ENCODE measurements at regions not wholly inside any gene's neighbourhood (a gene's known extent, or its start where the extent isn't known, plus 50 kb on each side); places are given as distances from the start of the nearest gene placed in this dataset.

GRCh38 chr5:173740400-173740799 is 124.0 kb upstream of the BOD1 start:
- H3K4ac ChIP-seq (replicated peaks; ENCODE audit: insufficient read length, low read depth, low read length), result no peak overlapping the region
- no peak overlapping the region for H3K23ac ChIP-seq (ENCODE audit: insufficient read length)
- H2AK5ac ChIP-seq (ENCODE audit: low read depth, low read length), result no peak overlapping the region
- H3K36me3 ChIP-seq (ENCODE audit: control insufficient read depth in 2 of 4, insufficient read depth in 4 of 4, low read length in 3 of 4), result no peaks in the 10 kb centered on the region
- H3K4me1 ChIP-seq (replicated peaks in 1 of 4; ENCODE audit: control insufficient read depth in 3 of 4, insufficient read depth in 4 of 4, low read length in 3 of 4), result peaks cover 0 to 10% (median 7%) of the 10 kb centered on the region in 4 experiments; a peak in 5 of 7 replicates
- DNase-seq (ENCODE audit: low read depth in 1 of 2, low spot score in 2 of 2) (no peak), FAIRE-seq (no peak)
- no peak overlapping the region for H3K9ac ChIP-seq (replicated peaks in 1 of 4; ENCODE audit: extremely low read depth in 1 of 4, low read depth in 3 of 4, low read length in 3 of 4)
- no peak overlapping the region for H3K56ac ChIP-seq (replicated peaks; ENCODE audit: insufficient read length, low read depth, low read length)
- H2BK12ac ChIP-seq (ENCODE audit: low read depth, low read length), result no peak overlapping the region
- no peak for TF ChIP-seq SP4 (IDR thresholded peaks at IDR 0.05; ENCODE audit: low read length)
- TF ChIP-seq TAF1 (IDR thresholded peaks at IDR 0.05; ENCODE audit: low read depth, low read length), result no peak
- TF ChIP-seq JUND (IDR thresholded peaks at IDR 0.05; ENCODE audit: low read length), result no peak
- no peaks in the 10 kb centered on the region for H3K79me1 ChIP-seq (ENCODE audit: low read depth, low read length)
- H3K79me2 ChIP-seq (ENCODE audit: control insufficient read depth in 1 of 2, insufficient read depth in 2 of 2, low read length in 2 of 2), result no peaks in the 10 kb centered on the region
- no peak overlapping the region for H3K14ac ChIP-seq (ENCODE audit: insufficient read length)
- no peak overlapping the region for H2BK120ac ChIP-seq (replicated peaks; ENCODE audit: low read depth, low read length)
- no peak overlapping the region for H4K91ac ChIP-seq (replicated peaks; ENCODE audit: insufficient read length, low read length)
- no peak overlapping the region for H4K8ac ChIP-seq (ENCODE audit: extremely low read depth, insufficient read depth, low read length)
- ChIA-PET POLR2A (ENCODE audit: partially characterized antibody) (no interaction called here), CTCF (ENCODE audit: partially characterized antibody) (interaction anchor here (1.2 kb wide), 1 partner anchor 107 kb away, joined by 3 read pairs; no protein-coding TSS in a partner anchor)
- no peak overlapping the region for H3K18ac ChIP-seq (ENCODE audit: extremely low read depth, low read length)
- no peak overlapping the region for H2BK15ac ChIP-seq (ENCODE audit: low read length)
- no peaks in the 10 kb centered on the region for H3K23me2 ChIP-seq (ENCODE audit: low read depth, low read length)
- 95% methylated on average over 10 of the region's 10 CpGs; no CpG with 5 or more reads in 1 of the 2 experiments for WGBS, 2 experiments (ENCODE audit: extremely low coverage in 1 of 2, insufficient coverage in 1 of 2, insufficient read length in 1 of 2, insufficient replicate concordance in 2 of 2, low coverage in 1 of 2, low lambda C conversion rate in 2 of 2, missing lambda C conversion rate in 1 of 2)
- no peak overlapping the region for H2BK5ac ChIP-seq (ENCODE audit: low read depth, low read length)
- H3K9me3 ChIP-seq (ENCODE audit: insufficient read depth in 2 of 2, low read depth in 1 of 2, low read length in 1 of 2), result no peaks in the 10 kb centered on the region
- no peak overlapping the region for H2AFZ ChIP-seq (ENCODE audit: low read length)
- no peaks in the 10 kb centered on the region for H3K27me3 ChIP-seq (replicated peaks in 1 of 4; ENCODE audit: control insufficient read depth in 3 of 4, extremely low read depth in 1 of 4, insufficient read depth in 3 of 4, low read length in 3 of 4)
- H4K20me1 ChIP-seq (replicated peaks in 1 of 2; ENCODE audit: control insufficient read depth in 1 of 2, insufficient read depth in 2 of 2, low read length in 2 of 2), result no peaks in the 10 kb centered on the region
- no peak overlapping the region for H3K27ac ChIP-seq (ENCODE audit: low read depth, low read length)
- H3K4me2 ChIP-seq (ENCODE audit: insufficient read depth in 1 of 2, low read depth in 2 of 2, low read length in 2 of 2), result no peak overlapping the region
- H3K4me3 ChIP-seq (ENCODE audit: extremely low read depth in 1 of 4, insufficient read depth in 2 of 4, low read depth in 3 of 4, low read length in 4 of 4), result no peak overlapping the region
- no peak overlapping the region for H4K5ac ChIP-seq (ENCODE audit: insufficient read length, low read depth, low read length)
- H2BK20ac ChIP-seq (ENCODE audit: low read length), result no peak overlapping the region
